ENCODE measurements at regions not wholly inside any gene's neighbourhood (a gene's known extent, or its start where the extent isn't known, plus 50 kb on each side); places are given as distances from the start of the nearest gene placed in this dataset.

- no peak for DNase-seq
Observed at GRCh38 chr6:40340957-40341356, 246.2 kb downstream of the LRFN2 start.

GRCh38 chr6:40340196-40340595 lies 247.0 kb downstream of the LRFN2 start:
- no peak for DNase-seq

- DNase-seq: no peak
Observed at GRCh38 chr6:40338306-40338705, 248.9 kb downstream of the LRFN2 start.

GRCh38 chr6:40336940-40337760 lies 250.0 kb downstream of the LRFN2 start:
- no peak for DNase-seq

GRCh38 chr6:40336296-40336695 lies 250.9 kb downstream of the LRFN2 start:
- DNase-seq: no peak

GRCh38 chr6:40334496-40335270 lies 252.5 kb downstream of the LRFN2 start:
- DNase-seq: no peak

GRCh38 chr6:40331545-40331944 lies 255.6 kb downstream of the LRFN2 start:
- no peak for DNase-seq

GRCh38 chr6:40330301-40330721 lies 256.9 kb downstream of the LRFN2 start:
- DNase-seq: no peak

GRCh38 chr6:40328986-40329545 lies 258.1 kb downstream of the LRFN2 start:
- DNase-seq: no peak

- DNase-seq: peak; percentile 20 to 38
Observed at GRCh38 chr6:40328386-40328985, 258.7 kb downstream of the LRFN2 start.

GRCh38 chr6:40326714-40327421 lies 260.3 kb downstream of the LRFN2 start:
- DNase-seq: no peak

- no peak for DNase-seq
Observed at GRCh38 chr6:40325791-40326190, 261.4 kb downstream of the LRFN2 start.

GRCh38 chr6:40325041-40325440 lies 262.1 kb downstream of the LRFN2 start:
- no peak for DNase-seq

GRCh38 chr6:40323881-40324634 lies 263.1 kb downstream of the LRFN2 start:
- no peak for DNase-seq

- DNase-seq: no peak
Observed at GRCh38 chr6:40322336-40322735, 264.8 kb downstream of the LRFN2 start.

- no peak for DNase-seq
Observed at GRCh38 chr6:40321616-40322015, 265.5 kb downstream of the LRFN2 start.

- DNase-seq: no peak
Observed at GRCh38 chr6:40320947-40321346, 266.2 kb downstream of the LRFN2 start.

- no peak for DNase-seq
Observed at GRCh38 chr6:40320441-40320840, 266.7 kb downstream of the LRFN2 start.

- DNase-seq: no peak
Observed at GRCh38 chr6:40319124-40319523, 268.0 kb downstream of the LRFN2 start.

- no peak for DNase-seq
Observed at GRCh38 chr6:40315060-40315459, 272.1 kb downstream of the LRFN2 start.

- DNase-seq: no peak
Observed at GRCh38 chr6:40313582-40313981, 273.6 kb downstream of the LRFN2 start.

All from CD4-positive, alpha-beta T cell treated with Interleukin-1 beta for 1 hour (primary cell).